ENCODE measurements at regions not wholly inside any gene's neighbourhood (a gene's known extent, or its start where the extent isn't known, plus 50 kb on each side); places are given as distances from the start of the nearest gene placed in this dataset.

- TF ChIP-seq POLR2AphosphoS5 (IDR thresholded peaks at IDR 0.05; ENCODE audit: low read depth, low read length) (no peak), TAF1 (IDR thresholded peaks at IDR 0.05; ENCODE audit: borderline replicate concordance, low read depth, low read length) (no peak)
These were observed 88.1 kb upstream of the ATP1A1 start for GRCh38 chr1:116284819-116285390.

Data from GM12892 (cell line).